Upper lobe of left lung (tissue), 4 donors: ENCODE measurements at regions not wholly inside any gene's neighbourhood (a gene's known extent, or its start where the extent isn't known, plus 50 kb on each side); places are given as distances from the start of the nearest gene placed in this dataset.

Experiments used
- CTCF ChIP-seq, 6 experiments: fragments of 450-650 bp in 4 of 6; fragments of 200-600 bp in 2 of 6; sonication (generic) in 2 of 6; IDR thresholded peaks; one replicate each; pipeline ENCODE4 v1.5.1; 2016 to 2019; ENCODE audit warnings: antibody characterized with exemption in 6 of 6
- EP300 ChIP-seq, 4 donors: sonication (generic); formaldehyde crosslinking; IDR thresholded peaks; one replicate each; pipeline ENCODE4 v1.5.1; 2017; ENCODE audit warnings: antibody characterized with exemption in 4 of 4, control low read depth in 2 of 4

DNA sequence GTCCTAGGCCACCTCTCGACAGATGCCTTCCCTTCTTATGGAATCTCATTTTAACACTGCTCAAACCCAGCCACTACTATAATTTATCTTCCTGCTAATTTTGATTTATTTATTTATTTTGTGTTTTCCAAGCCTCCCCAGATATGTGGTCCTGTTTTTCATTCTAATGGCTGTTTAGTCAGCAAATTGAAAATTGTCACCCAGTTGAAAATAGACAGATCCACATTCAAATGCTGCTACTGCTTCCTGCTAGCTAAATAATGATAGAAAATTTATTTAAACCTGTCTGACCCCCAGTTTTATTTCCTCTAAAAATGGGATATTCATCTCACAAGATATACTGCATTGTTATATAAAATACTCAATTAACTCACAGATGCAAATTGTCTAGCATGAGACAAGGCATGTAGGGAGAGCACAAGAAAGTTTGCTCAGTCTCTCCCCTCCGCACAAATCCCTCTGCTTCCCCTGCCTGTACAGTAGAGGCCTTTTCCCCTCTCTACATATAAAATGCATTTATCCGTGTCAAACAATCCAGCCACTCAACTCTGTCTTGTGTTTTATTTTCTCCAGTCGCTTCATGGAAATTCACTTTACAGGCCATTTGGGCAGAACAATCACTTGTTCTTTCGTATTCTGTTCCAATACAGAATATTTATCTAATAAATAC lies 389.9 kb downstream of the SOX11 start:
- TF ChIP-seq CTCF (IDR thresholded peaks at IDR 0.05) = no peak
- no peak for TF ChIP-seq EP300 (IDR thresholded peaks at IDR 0.05)
